GM12892 (cell line): ENCODE measurements at regions not wholly inside any gene's neighbourhood (a gene's known extent, or its start where the extent isn't known, plus 50 kb on each side); places are given as distances from the start of the nearest gene placed in this dataset.

Experiments
- POLR2A ChIP-seq: IDR thresholded peaks from 2 replicates; pipeline ENCODE4 v1.6.1; 2011; ENCODE audit warnings: low read depth, low read length, control low read depth
- POLR2AphosphoS5 ChIP-seq: IDR thresholded peaks from 2 replicates; pipeline ENCODE4 v1.6.1; 2011; ENCODE audit warnings: low read depth, low read length, control low read depth
- TAF1 ChIP-seq: IDR thresholded peaks from 2 replicates; pipeline ENCODE4 v1.6.1; 2011; ENCODE audit warnings: low read depth, mild to moderate bottlenecking, control low read depth, low read length, borderline replicate concordance

DNA sequence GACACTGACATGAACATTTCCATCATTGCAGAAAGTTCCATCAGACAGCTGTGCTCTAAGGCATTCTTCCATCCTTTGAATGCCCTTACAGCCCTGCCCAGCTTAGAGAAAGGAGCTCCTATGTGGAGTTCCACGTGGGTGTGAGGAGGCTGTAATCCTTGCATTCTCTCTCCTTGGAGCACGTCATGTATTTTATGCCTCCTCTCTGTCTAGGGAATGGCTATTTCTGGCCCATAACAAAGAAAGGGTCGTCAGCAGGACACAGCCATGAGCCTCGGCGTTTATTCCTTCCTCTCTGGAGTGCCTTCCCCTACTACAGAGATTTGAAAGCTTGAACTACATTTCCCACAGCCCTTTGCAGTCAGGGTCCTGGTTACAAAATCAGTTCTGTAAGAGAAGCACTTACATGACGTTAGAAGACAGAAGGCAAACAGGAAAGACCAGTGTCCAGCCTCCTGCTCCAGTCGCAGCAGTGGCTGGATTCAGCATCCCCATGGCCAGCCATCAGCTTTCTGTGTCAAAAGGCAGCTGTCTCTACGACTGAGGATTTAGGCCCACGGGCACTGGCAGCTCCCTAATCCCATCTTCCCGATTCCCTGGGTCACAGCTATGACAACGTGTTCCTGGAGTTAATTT is 234.9 kb downstream of the TFCP2L1 start:
- no peak for TF ChIP-seq POLR2A
- no peak for TF ChIP-seq TAF1
- no peak for TF ChIP-seq POLR2AphosphoS5
